SK-N-MC (cell line): ENCODE measurements at regions not wholly inside any gene's neighbourhood (a gene's known extent, or its start where the extent isn't known, plus 50 kb on each side); places are given as distances from the start of the nearest gene placed in this dataset.

Experiments
- DNase-seq: peaks from one replicate; pipeline ENCODE4 v3.0.0-alpha.2; 2011; ENCODE audit warnings: low read depth, low spot score
- H3K27ac ChIP-seq: fragments of 200-600 bp; sonication (generic); 2 replicates; pipeline ENCODE4 v1.5.1; 2016; ENCODE audit warnings: mixed run types
- H3K36me3 ChIP-seq: fragments of 200-600 bp; sonication (generic); 2 replicates; pipeline ENCODE4 v1.6.1; 2017; ENCODE audit warnings: antibody characterized with exemption, low read length, mixed read lengths; ENCODE audit not compliant: insufficient read depth
- H3K4me3 ChIP-seq: fragments of 200-600 bp; sonication (generic); 2 replicates; pipeline ENCODE4 v1.5.1; 2016
- H3K9ac ChIP-seq: fragments of 200-600 bp; sonication (generic); 2 replicates; pipeline ENCODE4 v1.8.0; 2017; ENCODE audit warnings: mixed run types, mixed read lengths; ENCODE audit not compliant: insufficient read length
- H3K9me3 ChIP-seq: fragments of 200-600 bp; sonication (generic); 2 replicates; pipeline ENCODE4 v1.6.1; 2017; ENCODE audit warnings: low read depth, mild to moderate bottlenecking, antibody characterized with exemption, low read length, moderate library complexity, mixed read lengths
- EZH2 ChIP-seq: fragments of 200-600 bp; sonication (generic); IDR thresholded peaks from one replicate; pipeline ENCODE4 v1.6.1; 2017; ENCODE audit warnings: antibody characterized with exemption
- FOXP2 ChIP-seq: optimal IDR thresholded peaks from 2 replicates; pipeline ENCODE3; 2011; ENCODE audit warnings: mild to moderate bottlenecking, moderate library complexity; ENCODE audit not compliant: insufficient read depth; ENCODE audit errors: extremely low read length, control extremely low read depth
- POLR2AphosphoS5 ChIP-seq: IDR thresholded peaks from 2 replicates; pipeline ENCODE4 v1.6.1; 2012; ENCODE audit warnings: mild to moderate bottlenecking, low read depth, low read length, borderline replicate concordance

DNA sequence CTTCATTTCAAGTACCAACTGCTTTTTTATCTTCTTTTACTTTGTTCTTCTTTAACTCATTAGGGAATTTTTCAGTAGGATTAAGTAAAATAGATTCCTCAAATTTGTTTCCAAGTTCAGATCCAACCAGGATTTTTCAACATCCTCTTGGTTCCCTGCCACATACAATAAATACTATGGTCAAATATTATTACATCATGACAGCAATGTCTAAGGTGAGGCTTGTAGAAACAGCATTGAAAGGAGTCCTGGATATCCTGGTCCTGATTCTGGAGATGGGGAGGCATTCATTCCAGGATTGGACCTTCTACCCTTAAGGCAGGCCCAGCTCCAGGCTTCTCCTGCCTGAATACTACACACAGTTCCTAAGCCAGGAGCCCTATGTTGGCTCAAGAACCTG lies 80.2 kb upstream of the F3 start:
- TF ChIP-seq EZH2, result no peak
- no peak for TF ChIP-seq FOXP2
- no peak for TF ChIP-seq POLR2AphosphoS5
- H3K9ac ChIP-seq, result no peak overlapping the region
- H3K27ac ChIP-seq, result no peak overlapping the region

DNA sequence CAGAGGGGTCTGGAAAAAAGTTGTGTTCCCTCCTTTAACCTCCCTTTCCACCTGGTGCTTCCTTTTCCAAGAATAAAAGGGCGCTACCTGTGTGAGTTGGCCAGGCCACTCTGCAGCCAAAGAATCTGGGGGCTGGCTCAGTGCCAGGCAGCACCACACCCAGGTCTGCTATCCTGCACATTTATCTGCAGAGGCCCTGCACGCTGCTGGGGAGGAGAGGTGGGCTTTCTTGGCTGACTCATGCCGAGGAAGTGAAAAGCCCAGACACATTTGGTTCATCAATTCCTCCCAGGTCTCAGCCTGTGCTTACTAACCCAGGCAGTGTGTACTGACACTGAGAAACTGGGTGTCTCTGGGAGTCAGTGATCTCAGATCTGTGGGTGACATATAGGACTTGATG lies 79.8 kb upstream of the F3 start:
- no peak for DNase-seq
- H3K36me3 ChIP-seq, result no peaks in the 10 kb centered on the region
- no peak overlapping the region for H3K4me3 ChIP-seq
- no peaks in the 10 kb centered on the region for H3K9me3 ChIP-seq
- H3K9ac ChIP-seq, result no peak overlapping the region
- no peak overlapping the region for H3K27ac ChIP-seq
- TF ChIP-seq FOXP2, result no peak
- TF ChIP-seq EZH2, result no peak
- TF ChIP-seq POLR2AphosphoS5, result no peak

More for the DNA sequence above, 80.2 kb upstream of the F3 start:
- Histone ChIP-seq H3K4me3 (no peak overlapping the region), H3K36me3 (no peaks in the 10 kb centered on the region), H3K9me3 (no peaks in the 10 kb centered on the region)
- DNase-seq, result no peak

DNA sequence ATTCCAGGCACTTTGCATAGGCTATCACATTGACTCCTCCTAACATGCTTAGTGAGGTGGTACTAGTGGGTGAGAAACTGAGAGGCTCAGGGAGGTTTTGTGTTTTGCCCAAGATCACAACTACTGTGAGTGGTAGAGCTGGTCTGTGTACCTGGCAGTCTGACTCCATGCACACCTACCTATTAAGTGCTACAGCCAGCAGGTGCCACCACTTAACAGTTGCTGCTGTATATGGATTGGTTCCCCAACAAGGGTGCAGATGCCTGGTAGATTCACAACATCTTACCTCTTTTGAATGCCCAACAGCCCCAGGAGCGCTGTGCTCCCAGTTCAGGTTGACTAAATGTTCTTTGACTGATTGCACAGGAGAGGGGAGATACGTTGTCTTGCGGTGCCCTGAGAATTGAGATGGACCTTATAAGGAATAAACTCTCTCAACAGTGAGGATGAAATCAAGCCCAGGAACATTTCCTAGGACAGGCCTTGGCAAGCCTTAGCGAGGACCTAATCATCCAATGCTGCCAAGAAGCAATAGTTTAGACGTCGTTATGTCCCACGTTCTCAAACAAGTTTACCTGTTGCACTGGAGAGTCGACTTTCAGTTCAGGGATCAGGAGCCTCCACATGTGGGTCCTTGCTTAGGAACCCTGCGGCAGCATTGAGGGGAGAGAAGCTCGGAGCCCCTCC lies 78.9 kb upstream of the F3 start:
- no peaks in the 10 kb centered on the region for H3K36me3 ChIP-seq
- H3K27ac ChIP-seq, result no peak overlapping the region
- TF ChIP-seq EZH2, result no peak
- TF ChIP-seq FOXP2, result no peak
- TF ChIP-seq POLR2AphosphoS5, result no peak

DNA sequence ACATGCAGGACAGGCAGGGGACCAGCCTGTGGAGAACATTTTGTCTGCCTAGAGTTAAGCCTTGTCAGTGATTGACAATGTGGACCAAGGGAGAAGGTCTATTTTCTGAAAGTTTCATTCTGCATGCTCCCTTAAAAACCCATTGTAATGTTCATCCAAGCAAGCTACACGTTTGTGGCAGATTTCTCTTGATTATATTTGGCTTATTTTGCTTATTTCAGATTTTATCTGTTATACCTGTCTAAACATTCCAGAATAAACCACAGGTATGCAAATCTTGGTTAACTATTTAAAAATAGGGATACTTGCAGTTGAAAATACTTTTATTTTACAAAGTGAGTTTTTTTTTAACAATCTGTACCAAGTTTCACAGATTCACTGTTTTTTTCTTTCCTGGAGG lies 78.2 kb upstream of the F3 start:
- TF ChIP-seq EZH2, result no peak
- no peak for TF ChIP-seq FOXP2
- no peak for TF ChIP-seq POLR2AphosphoS5
- no peaks in the 10 kb centered on the region for H3K9me3 ChIP-seq
- no peak overlapping the region for H3K4me3 ChIP-seq
- H3K9ac ChIP-seq, result no peak overlapping the region
- no peak for DNase-seq
- no peaks in the 10 kb centered on the region for H3K36me3 ChIP-seq
- H3K27ac ChIP-seq, result no peak overlapping the region

More for the DNA sequence above, 78.9 kb upstream of the F3 start:
- no peak for DNase-seq
- H3K4me3 ChIP-seq, result no peak overlapping the region
- no peak overlapping the region for H3K9ac ChIP-seq
- no peaks in the 10 kb centered on the region for H3K9me3 ChIP-seq

DNA sequence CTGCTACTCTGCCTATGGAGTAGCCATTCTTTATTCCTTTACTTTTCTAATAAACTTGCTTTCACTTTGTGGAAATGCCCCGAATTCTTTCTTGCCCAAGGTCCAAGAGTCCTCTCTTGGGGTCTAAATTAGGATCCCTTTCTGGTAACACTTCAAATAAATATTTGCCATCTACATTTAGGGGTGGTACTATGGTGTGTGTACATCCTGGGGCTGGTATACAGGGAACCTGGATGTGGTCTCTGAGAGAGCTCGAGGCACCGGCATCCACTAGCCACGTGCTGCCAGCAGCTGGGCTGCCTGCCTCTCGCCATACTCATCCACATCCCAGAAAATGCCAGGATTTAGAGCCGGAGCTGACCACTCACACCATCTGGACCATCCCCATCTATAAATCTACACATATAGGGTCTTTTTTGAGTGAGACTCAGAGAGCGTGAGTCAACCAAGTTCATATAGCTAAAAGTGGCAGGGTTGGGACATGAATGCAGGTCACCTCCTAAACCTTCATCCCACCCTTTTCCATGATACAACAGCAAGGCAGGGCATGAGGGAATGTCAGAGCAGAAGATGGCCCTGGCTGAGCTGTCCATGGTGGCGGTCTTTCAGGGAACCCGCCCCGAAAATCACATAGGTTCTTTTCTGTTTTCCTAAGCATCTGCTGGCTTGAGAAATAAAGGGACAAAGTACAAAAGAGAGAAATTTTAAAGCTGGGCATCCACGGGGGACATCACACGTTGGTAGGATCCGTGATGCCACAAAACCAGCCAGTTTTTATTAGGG lies 76.6 kb upstream of the F3 start:
- DNase-seq, result no peak

DNA sequence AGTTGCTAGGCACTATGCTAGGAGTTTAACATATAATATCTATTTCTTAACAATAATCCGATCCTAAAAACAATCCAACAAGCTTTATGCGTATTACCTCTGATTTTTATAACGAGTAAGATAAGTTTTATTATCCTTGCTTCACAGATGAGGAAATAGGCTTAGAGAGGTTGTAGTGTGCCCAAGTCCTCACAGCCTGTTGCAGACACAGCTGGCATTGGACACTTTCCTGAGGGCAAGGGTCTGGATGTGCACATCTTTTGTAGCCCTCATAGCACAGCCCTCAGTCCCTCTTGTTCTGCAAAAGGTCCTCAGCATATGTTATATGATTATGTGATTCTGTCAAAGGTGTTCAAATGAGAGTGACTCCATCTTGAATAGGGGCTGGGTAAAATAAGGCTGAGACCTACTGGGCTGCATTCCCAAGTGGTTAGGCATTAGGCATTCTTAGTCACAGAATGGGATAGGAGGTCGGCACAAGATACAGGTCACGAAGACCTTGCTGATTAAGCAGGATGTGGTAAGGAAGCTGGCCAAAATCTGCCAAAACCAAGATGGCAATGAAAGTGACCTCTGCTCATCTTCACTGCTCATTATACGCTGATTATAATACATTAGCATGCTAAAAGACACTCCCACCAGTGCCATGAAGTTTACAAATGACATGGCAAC lies 75.7 kb upstream of the F3 start:
- Histone ChIP-seq H3K4me3 (no peak overlapping the region), H3K36me3 (no peaks in the 10 kb centered on the region), H3K9me3 (no peaks in the 10 kb centered on the region), H3K9ac (no peak overlapping the region), H3K27ac (no peak overlapping the region)
- DNase-seq, result no peak
- TF ChIP-seq EZH2 (no peak), POLR2AphosphoS5 (no peak), FOXP2 (no peak)

More for the DNA sequence above, 76.6 kb upstream of the F3 start:
- Histone ChIP-seq H3K9ac (no peak overlapping the region), H3K4me3 (no peak overlapping the region), H3K9me3 (no peaks in the 10 kb centered on the region), H3K27ac (no peak overlapping the region), H3K36me3 (no peaks in the 10 kb centered on the region)
- TF ChIP-seq FOXP2 (no peak), POLR2AphosphoS5 (no peak), EZH2 (no peak)

DNA sequence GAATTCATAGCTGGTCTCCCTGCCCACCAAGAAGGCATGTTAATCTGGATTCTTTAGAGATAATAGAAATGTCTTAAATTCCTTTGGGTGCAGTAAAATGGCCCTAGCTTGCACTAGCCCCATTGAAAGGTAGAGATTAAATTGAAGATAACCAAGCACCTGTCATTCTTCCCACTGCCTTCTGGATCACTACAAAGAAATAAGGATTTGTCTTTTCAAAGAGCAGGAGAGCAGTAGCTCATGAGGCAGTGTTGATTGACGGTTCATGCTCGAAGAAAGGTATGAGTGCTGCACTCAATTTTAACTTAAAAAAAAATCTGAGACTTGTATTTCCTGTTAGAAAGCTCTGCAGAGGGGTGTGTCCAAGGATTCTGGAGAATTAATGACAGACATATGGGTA lies 74.9 kb upstream of the F3 start:
- no peak overlapping the region for H3K27ac ChIP-seq
- H3K4me3 ChIP-seq, result no peak overlapping the region
- H3K9me3 ChIP-seq, result no peaks in the 10 kb centered on the region
- TF ChIP-seq EZH2 (no peak), POLR2AphosphoS5 (no peak), FOXP2 (no peak)
- no peak for DNase-seq
- no peaks in the 10 kb centered on the region for H3K36me3 ChIP-seq
- H3K9ac ChIP-seq, result no peak overlapping the region

DNA sequence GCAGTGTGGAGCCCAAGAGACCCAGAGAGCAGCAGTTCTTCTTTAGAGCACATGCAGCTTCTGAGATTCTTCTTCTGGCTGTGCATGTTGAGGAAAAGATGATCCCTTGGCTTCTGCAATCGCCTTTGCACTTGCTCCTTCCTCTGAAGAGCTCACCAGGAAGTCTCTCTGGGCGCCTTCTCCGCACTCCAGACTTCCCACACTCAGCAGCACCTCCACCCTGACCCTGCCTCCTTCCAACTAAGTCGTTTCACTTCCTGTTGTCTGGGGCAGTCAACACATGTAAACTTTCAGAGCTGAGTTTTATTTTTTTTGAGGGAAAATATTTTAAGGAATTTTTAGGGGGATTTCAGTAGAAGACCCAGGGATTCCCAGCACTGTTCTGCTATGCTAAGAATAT lies 73.4 kb upstream of the F3 start:
- TF ChIP-seq FOXP2, result no peak
- no peak for TF ChIP-seq EZH2
- TF ChIP-seq POLR2AphosphoS5, result no peak
- no peak overlapping the region for H3K27ac ChIP-seq
- H3K36me3 ChIP-seq, result no peaks in the 10 kb centered on the region
- DNase-seq, result no peak
- no peak overlapping the region for H3K4me3 ChIP-seq
- H3K9ac ChIP-seq, result no peak overlapping the region
- no peaks in the 10 kb centered on the region for H3K9me3 ChIP-seq
